ENCODE measurements at regions not wholly inside any gene's neighbourhood (a gene's known extent, or its start where the extent isn't known, plus 50 kb on each side); places are given as distances from the start of the nearest gene placed in this dataset.

DNA sequence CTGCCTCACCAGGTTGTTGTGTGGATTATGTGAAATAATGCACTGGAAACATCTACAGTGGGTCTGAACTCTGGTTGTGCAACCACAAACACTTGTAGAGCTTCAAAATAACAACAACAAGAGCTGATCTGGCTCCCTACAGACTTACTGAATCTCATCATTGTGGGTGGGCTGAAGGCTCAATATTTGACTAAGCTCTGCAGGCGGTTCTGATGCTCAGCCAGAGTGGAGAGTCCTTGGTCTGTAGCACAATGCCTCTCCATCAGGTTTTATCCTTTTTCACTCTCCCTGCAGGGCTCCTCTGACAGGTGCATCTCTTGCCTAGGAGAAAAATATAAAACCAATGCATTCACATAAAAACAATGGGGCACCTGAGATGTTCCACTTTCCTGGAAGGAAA lies 456.3 kb upstream of the ONECUT1 start:
- Histone ChIP-seq H3K9me3 (no peaks in the 10 kb centered on the region), H3K36me3 (replicated peaks in 1 of 2; ENCODE audit: control insufficient read depth in 1 of 2, insufficient read depth in 2 of 2, low read length in 1 of 2) (no peaks in the 10 kb centered on the region), H3K9ac (no peak overlapping the region), H2AFZ (ENCODE audit: low read depth) (no peak overlapping the region), H3K4me3 (ENCODE audit: low read depth in 2 of 2, low read length in 1 of 2) (no peak overlapping the region), H3K27ac (ENCODE audit: low read depth in 2 of 2, low read length in 1 of 2) (no peak overlapping the region), H3K79me2 (ENCODE audit: insufficient read depth) (no peaks in the 10 kb centered on the region), H3K4me1 (ENCODE audit: control insufficient read depth in 1 of 2, insufficient read depth in 2 of 2, low read depth in 1 of 2, low read length in 1 of 2) (no peaks in the 10 kb centered on the region), H3K27me3 (ENCODE audit: insufficient read depth) (no peaks in the 10 kb centered on the region), H3K4me2 (no peak overlapping the region), H3K9me2 (no peaks in the 10 kb centered on the region), H3F3A (replicated peaks; ENCODE audit: insufficient read depth) (no peaks in the 10 kb centered on the region), H4K20me1 (ENCODE audit: insufficient read depth) (no peaks in the 10 kb centered on the region)
- WGBS (ENCODE audit: low lambda C conversion rate) = 0% methylated on average over 1 of the region's 1 CpG
- ChIA-PET CTCF (no interaction called here), POLR2A (no interaction called here)
- TF ChIP-seq, protein P1, sequence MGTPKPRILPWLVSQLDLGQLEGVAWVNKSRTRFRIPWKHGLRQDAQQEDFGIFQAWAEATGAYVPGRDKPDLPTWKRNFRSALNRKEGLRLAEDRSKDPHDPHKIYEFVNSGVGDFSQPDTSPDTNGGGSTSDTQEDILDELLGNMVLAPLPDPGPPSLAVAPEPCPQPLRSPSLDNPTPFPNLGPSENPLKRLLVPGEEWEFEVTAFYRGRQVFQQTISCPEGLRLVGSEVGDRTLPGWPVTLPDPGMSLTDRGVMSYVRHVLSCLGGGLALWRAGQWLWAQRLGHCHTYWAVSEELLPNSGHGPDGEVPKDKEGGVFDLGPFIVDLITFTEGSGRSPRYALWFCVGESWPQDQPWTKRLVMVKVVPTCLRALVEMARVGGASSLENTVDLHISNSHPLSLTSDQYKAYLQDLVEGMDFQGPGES (IDR thresholded peaks at IDR 0.05; ENCODE audit: low read depth, low read length) = no peak
- TF ChIP-seq RXRA (IDR thresholded peaks at IDR 0.05; ENCODE audit: borderline replicate concordance, low read depth) (no peak), FOSL2 (IDR thresholded peaks at IDR 0.05; ENCODE audit: borderline replicate concordance, low read depth) (no peak), MEF2A (IDR thresholded peaks at IDR 0.05; ENCODE audit: borderline replicate concordance, low read depth) (no peak)
- TF ChIP-seq, protein P2, sequence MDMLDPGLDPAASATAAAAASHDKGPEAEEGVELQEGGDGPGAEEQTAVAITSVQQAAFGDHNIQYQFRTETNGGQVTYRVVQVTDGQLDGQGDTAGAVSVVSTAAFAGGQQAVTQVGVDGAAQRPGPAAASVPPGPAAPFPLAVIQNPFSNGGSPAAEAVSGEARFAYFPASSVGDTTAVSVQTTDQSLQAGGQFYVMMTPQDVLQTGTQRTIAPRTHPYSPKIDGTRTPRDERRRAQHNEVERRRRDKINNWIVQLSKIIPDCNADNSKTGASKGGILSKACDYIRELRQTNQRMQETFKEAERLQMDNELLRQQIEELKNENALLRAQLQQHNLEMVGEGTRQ (IDR thresholded peaks at IDR 0.05; ENCODE audit: borderline replicate concordance, low read depth, low read length) = no peak
- DNase-seq = no peak

DNA sequence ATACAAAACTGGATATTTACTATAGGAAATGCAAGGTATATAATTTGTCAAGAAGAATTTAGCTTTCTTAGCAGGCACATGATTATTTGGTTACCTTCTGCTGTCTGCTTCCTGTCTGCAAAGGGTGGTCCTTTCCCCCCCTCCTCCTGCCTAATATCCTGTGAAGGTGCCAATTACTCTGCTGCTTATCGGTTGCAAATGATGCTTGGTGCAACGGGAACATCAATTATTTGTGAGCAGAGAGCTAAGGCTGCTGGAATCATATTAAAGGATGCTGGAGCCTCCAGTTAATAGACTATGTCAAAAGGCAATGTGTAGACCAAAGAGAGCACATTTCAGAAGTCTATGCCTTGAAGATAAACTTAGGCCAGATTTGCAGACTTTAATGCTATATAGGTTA lies 443.7 kb upstream of the ONECUT1 start:
- Histone ChIP-seq H3K4me1 (ENCODE audit: control insufficient read depth in 1 of 2, insufficient read depth in 2 of 2, low read depth in 1 of 2, low read length in 1 of 2) (no peaks in the 10 kb centered on the region), H3K27ac (ENCODE audit: low read depth in 2 of 2, low read length in 1 of 2) (no peak overlapping the region), H3K9ac (no peak overlapping the region), H3K79me2 (ENCODE audit: insufficient read depth) (no peaks in the 10 kb centered on the region), H3K36me3 (replicated peaks in 1 of 2; ENCODE audit: control insufficient read depth in 1 of 2, insufficient read depth in 2 of 2, low read length in 1 of 2) (no peaks in the 10 kb centered on the region), H3K9me3 (no peaks in the 10 kb centered on the region), H4K20me1 (ENCODE audit: insufficient read depth) (no peaks in the 10 kb centered on the region), H3K4me3 (ENCODE audit: low read depth in 2 of 2, low read length in 1 of 2) (no peak overlapping the region), H3K27me3 (ENCODE audit: insufficient read depth) (no peaks in the 10 kb centered on the region; the same call in 1 of the 2 replicates), H3F3A (replicated peaks; ENCODE audit: insufficient read depth) (no peaks in the 10 kb centered on the region), H3K4me2 (no peak overlapping the region), H2AFZ (ENCODE audit: low read depth) (no peak overlapping the region), H3K9me2 (no peaks in the 10 kb centered on the region)
- TF ChIP-seq SMC3 (IDR thresholded peaks at IDR 0.05; ENCODE audit: low read depth, low read length) (no peak), EZH2phosphoT487 (IDR thresholded peaks at IDR 0.05; ENCODE audit: borderline replicate concordance, low read depth) (no peak), RCOR1 (IDR thresholded peaks at IDR 0.05; ENCODE audit: low read length) (no peak), EP300 (IDR thresholded peaks at IDR 0.05; ENCODE audit: borderline replicate concordance in 1 of 2, low read depth in 1 of 2, low read length in 1 of 2) (no peak), GABPA (IDR thresholded peaks at IDR 0.05; ENCODE audit: low read depth) (no peak), FOSL2 (IDR thresholded peaks at IDR 0.05; ENCODE audit: borderline replicate concordance, low read depth) (no peak), MXI1 (IDR thresholded peaks at IDR 0.05; ENCODE audit: low read depth, low read length) (no peak), POLR2AphosphoS5 (IDR thresholded peaks at IDR 0.05; ENCODE audit: low read depth, low read length) (no peak)
- TF ChIP-seq, protein P2 (IDR thresholded peaks at IDR 0.05; ENCODE audit: borderline replicate concordance, low read depth, low read length) = no peak
- TF ChIP-seq, protein P1 (IDR thresholded peaks at IDR 0.05; ENCODE audit: low read depth, low read length) = no peak
- DNase-seq = no peak
- CTCF ChIA-PET = no interaction called here
- POLR2A ChIA-PET = no interaction called here
- 13% methylated on average over 2 of the region's 2 CpGs for WGBS (ENCODE audit: low lambda C conversion rate)

Measured in SK-N-SH (cell line).